ENCODE measurements at regions not wholly inside any gene's neighbourhood (a gene's known extent, or its start where the extent isn't known, plus 50 kb on each side); places are given as distances from the start of the nearest gene placed in this dataset.

- Histone ChIP-seq H3K27me3 (no peaks in the 10 kb centered on the region), H3K27ac (no peak overlapping the region), H3K9me3 (no peaks in the 10 kb centered on the region), H3K36me3 (no peaks in the 10 kb centered on the region), H3K4me1 (peaks cover 0 to 5% (median 3%) of the 10 kb centered on the region in 4 donors), H3K4me3 (no peak overlapping the region)
- 31% methylated on average over 2 of the region's 3 CpGs for WGBS (ENCODE audit: insufficient coverage, low coverage, low lambda C conversion rate, missing lambda C conversion rate)
- ATAC-seq: no peak
- TF ChIP-seq POLR2A (IDR thresholded peaks at IDR 0.05): no peak
- TF ChIP-seq CTCF (IDR thresholded peaks at IDR 0.05): no peak
- intact Hi-C loops (cut with DNase I): loop anchor here (10.0 kb wide), 1 partner anchor 786 kb away; the partner anchor contains the start of gene KLF4 (in 2 of the 2)
- DNase-seq: no peak
These were observed 585.2 kb downstream of the ACTL7B start for GRCh38 chr9:108270561-108270960.

- TF ChIP-seq CTCF (IDR thresholded peaks at IDR 0.05) (no peak), POLR2A (IDR thresholded peaks at IDR 0.05) (no peak)
- intact Hi-C loops (cut with DNase I): loop anchor here (10.0 kb wide), 1 partner anchor 785 kb away; the partner anchor contains the start of gene KLF4 (in 2 of the 2)
- WGBS (ENCODE audit: insufficient coverage, low coverage, low lambda C conversion rate, missing lambda C conversion rate): 100% methylated on average over 1 of the region's 1 CpG
- Histone ChIP-seq H3K27me3 (no peaks in the 10 kb centered on the region), H3K27ac (no peak overlapping the region), H3K9me3 (no peaks in the 10 kb centered on the region), H3K4me3 (no peak overlapping the region), H3K36me3 (no peaks in the 10 kb centered on the region), H3K4me1 (peaks cover 0 to 5% (median 3%) of the 10 kb centered on the region in 4 donors)
- DNase-seq: no peak
- no peak for ATAC-seq
These were observed 585.7 kb downstream of the ACTL7B start for GRCh38 chr9:108270051-108270450.

GRCh38 chr9:108269371-108269770 lies 586.4 kb downstream of the ACTL7B start:
- intact Hi-C loops (cut with DNase I): no loop called here
- Histone ChIP-seq H3K36me3 (no peaks in the 10 kb centered on the region), H3K27me3 (no peaks in the 10 kb centered on the region), H3K4me3 (no peak overlapping the region), H3K9me3 (no peaks in the 10 kb centered on the region), H3K27ac (no peak overlapping the region), H3K4me1 (peaks cover 0 to 5% (median 3%) of the 10 kb centered on the region in 4 donors)
- no peak for ATAC-seq
- TF ChIP-seq CTCF (IDR thresholded peaks at IDR 0.05): no peak
- no peak for TF ChIP-seq POLR2A (IDR thresholded peaks at IDR 0.05)
- DNase-seq: no peak
- WGBS (ENCODE audit: insufficient coverage, low coverage, low lambda C conversion rate, missing lambda C conversion rate): 70% methylated on average over 1 of the region's 1 CpG

- H3K4me1 ChIP-seq: no peaks in the 10 kb centered on the region
- TF ChIP-seq POLR2A (IDR thresholded peaks at IDR 0.05): no peak
- TF ChIP-seq CTCF (IDR thresholded peaks at IDR 0.05): no peak
- no peaks in the 10 kb centered on the region for H3K27me3 ChIP-seq
- no peak for DNase-seq
- no peaks in the 10 kb centered on the region for H3K9me3 ChIP-seq
- intact Hi-C loops (cut with DNase I): no loop called here
- no peak for ATAC-seq
- no peaks in the 10 kb centered on the region for H3K36me3 ChIP-seq
- H3K4me3 ChIP-seq: no peak overlapping the region
- 57% methylated on average over 1 of the region's 1 CpG for WGBS (ENCODE audit: insufficient coverage, low coverage, low lambda C conversion rate, missing lambda C conversion rate)
- no peak overlapping the region for H3K27ac ChIP-seq
These were observed 590.7 kb downstream of the ACTL7B start for GRCh38 chr9:108265065-108265464.

- no peak for ATAC-seq
- no peaks in the 10 kb centered on the region for H3K9me3 ChIP-seq
- no peaks in the 10 kb centered on the region for H3K36me3 ChIP-seq
- WGBS (ENCODE audit: insufficient coverage, low coverage, low lambda C conversion rate, missing lambda C conversion rate): 87% methylated on average over 3 of the region's 4 CpGs
- intact Hi-C loops (cut with DNase I): no loop called here
- no peak for DNase-seq
- H3K27ac ChIP-seq: no peak overlapping the region
- no peak overlapping the region for H3K4me3 ChIP-seq
- no peaks in the 10 kb centered on the region for H3K27me3 ChIP-seq
- no peaks in the 10 kb centered on the region for H3K4me1 ChIP-seq
- TF ChIP-seq POLR2A (IDR thresholded peaks at IDR 0.05): no peak
- no peak for TF ChIP-seq CTCF (IDR thresholded peaks at IDR 0.05)
These were observed 591.7 kb downstream of the ACTL7B start for GRCh38 chr9:108264093-108264492.

Data from right lobe of liver (tissue), 6 donors.